GM12878 (cell line): ENCODE measurements at regions not wholly inside any gene's neighbourhood (a gene's known extent, or its start where the extent isn't known, plus 50 kb on each side); places are given as distances from the start of the nearest gene placed in this dataset.

Experiments
- ATAC-seq: fragments of 200-7000 bp; cut with Tn5 transposase; 3 replicates; pipeline ENCODE4 v1.9.1; 2020; ENCODE audit warnings: mild to moderate bottlenecking, moderate library complexity
- BruUV-seq: library from RNA; stranded (reverse); fragments of 400-500 nt; replicated peaks from 2 replicates; lab custom pipeline; 2021; lab: Mats Ljungman, UMichigan
- CTCF ChIA-PET: fragments of 300-600 bp; sonication (Branson Sonifier 250); formaldehyde crosslinking; extraction: SDS; loops from one replicate; lab custom pipeline; 2021; ENCODE audit warnings: inconsistent platforms; lab: Yijun Ruan, JAX
- POLR2A ChIA-PET: fragments of 350-600 bp; formaldehyde crosslinking; extraction: SDS; loops from one replicate; lab custom pipeline; 2021; ENCODE audit warnings: inconsistent platforms; lab: Charles Lee
- RAD21 ChIA-PET: fragments of 300-600 bp; sonication (Branson Sonifier 250); formaldehyde crosslinking; loops from one replicate; lab custom pipeline; 2023; ENCODE audit warnings: antibody characterized with exemption; ENCODE audit not compliant: unreplicated experiment; lab: Charles Lee
- SMC1A ChIA-PET: fragments of 300-600 bp; sonication (Branson Sonifier 250); formaldehyde crosslinking; loops from one replicate; lab custom pipeline; 2023; ENCODE audit not compliant: unreplicated experiment, uncharacterized antibody; lab: Charles Lee
- DNase-seq: peaks from one replicate; pipeline ENCODE4 v3.0.0-alpha.2; 2011; ENCODE audit warnings: low read depth, low spot score
- FAIRE-seq: peaks from 3 replicates; lab custom pipeline; 2011; peaks lifted over from hg19 to GRCh38; lab: Jason Lieb, UNC
- H2AFZ ChIP-seq: 2 replicates; pipeline ENCODE4 v1.6.0; 2011; ENCODE audit warnings: low read depth, low read length, control low read depth; ENCODE audit not compliant: control insufficient read depth
- H3K27ac ChIP-seq: 2 replicates; pipeline ENCODE4 v1.5.1; 2011; ENCODE audit warnings: control low read depth; ENCODE audit not compliant: control insufficient read depth, insufficient read depth
- H3K27me3 ChIP-seq, 2 experiments: replicated peaks in 1 of 2; 2 replicates each; pipeline versions ENCODE4 v1.6.0 to v1.6.1; 2011; ENCODE audit warnings: low read length in 1 of 2; ENCODE audit not compliant: control insufficient read depth in 2 of 2, insufficient read depth in 2 of 2
- H3K36me3 ChIP-seq, 2 experiments: 2 replicates each; pipeline ENCODE4 v1.5.1; 2011; ENCODE audit warnings: low read length in 1 of 2; ENCODE audit not compliant: control insufficient read depth in 2 of 2, insufficient read depth in 2 of 2
- H3K4me1 ChIP-seq: 2 replicates; pipeline ENCODE4 v1.6.1; 2011; ENCODE audit warnings: mild to moderate bottlenecking, low read length, moderate library complexity, mixed read lengths; ENCODE audit not compliant: control insufficient read depth, insufficient read depth
- H3K4me2 ChIP-seq: 2 replicates; pipeline ENCODE4 v1.6.0; 2011; ENCODE audit warnings: control low read depth; ENCODE audit not compliant: control insufficient read depth, insufficient read depth
- H3K4me3 ChIP-seq: fragments of 200-600 bp; sonication (generic); 2 replicates; pipeline ENCODE4 v1.5.1; 2016
- H3K79me2 ChIP-seq: 2 replicates; pipeline ENCODE4 v1.6.0; 2011; ENCODE audit warnings: low read length; ENCODE audit not compliant: control insufficient read depth, insufficient read depth
- H3K9ac ChIP-seq: 2 replicates; pipeline ENCODE4 v1.8.0; 2011; ENCODE audit warnings: low read length, control low read depth, mixed read lengths; ENCODE audit not compliant: control insufficient read depth, insufficient read depth
- H3K9me3 ChIP-seq: replicated peaks from 3 replicates; pipeline ENCODE4 v1.5.1; 2011; ENCODE audit warnings: mild to moderate bottlenecking, low read length; ENCODE audit not compliant: control insufficient read depth, insufficient read depth
- H4K20me1 ChIP-seq: 2 replicates; pipeline ENCODE4 v1.6.0; 2011; ENCODE audit not compliant: control insufficient read depth, insufficient read depth
- BMI1 ChIP-seq: fragments of 450-650 bp; IDR thresholded peaks from 2 replicates; pipeline ENCODE4 v1.6.1; 2016; ENCODE audit warnings: mild to moderate bottlenecking, moderate library complexity, borderline replicate concordance
- CHD1 ChIP-seq: IDR thresholded peaks from 2 replicates; pipeline ENCODE4 v1.6.1; 2012; ENCODE audit warnings: low read depth, low read length, improper control_type of control experiment
- CHD4 ChIP-seq: fragments of 200-600 bp; sonication (generic); IDR thresholded peaks from 2 replicates; pipeline ENCODE4 v1.6.1; 2016; ENCODE audit warnings: mild to moderate bottlenecking
- CREB1 ChIP-seq: IDR thresholded peaks from 2 replicates; pipeline ENCODE4 v1.6.1; 2012; ENCODE audit warnings: low read depth, mild to moderate bottlenecking, inconsistent platforms
- CREM ChIP-seq: IDR thresholded peaks from 2 replicates; pipeline ENCODE4 v1.6.1; 2014; ENCODE audit warnings: antibody characterized with exemption, low read depth
- ESRRA ChIP-seq: IDR thresholded peaks from 2 replicates; pipeline ENCODE4 v1.6.1; 2012; ENCODE audit warnings: mild to moderate bottlenecking, low read length, improper control_type of control experiment
- HDAC2 ChIP-seq: fragments of 200-600 bp; sonication (generic); IDR thresholded peaks from 2 replicates; pipeline ENCODE4 v1.6.1; 2017
- IRF4 ChIP-seq: IDR thresholded peaks from 2 replicates; pipeline ENCODE4 v1.6.1; 2011; ENCODE audit warnings: low read depth, low read length
- NR2C1 ChIP-seq: fragments of 450-650 bp; IDR thresholded peaks from 2 replicates; pipeline ENCODE4 v1.6.1; 2017; ENCODE audit warnings: antibody characterized with exemption, mild to moderate bottlenecking, moderate library complexity
- SIX5 ChIP-seq: IDR thresholded peaks from 2 replicates; pipeline ENCODE4 v1.6.1; 2011; ENCODE audit warnings: mild to moderate bottlenecking, low read depth, low read length, moderate library complexity; ENCODE audit not compliant: severe bottlenecking
- ZNF217 ChIP-seq: fragments of 450-650 bp; IDR thresholded peaks from 2 replicates; pipeline ENCODE4 v1.6.1; 2017; ENCODE audit warnings: antibody characterized with exemption, mild to moderate bottlenecking
- WGBS: methylation state at CpG from one replicate; pipeline ENCODE4 v1.1.6; 2016; ENCODE audit warnings: low lambda C conversion rate; ENCODE audit not compliant: insufficient replicate concordance, insufficient coverage; ENCODE audit errors: missing lambda C conversion rate; 5-methylcytosine and 5-hydroxymethylcytosine counted together
- in situ Hi-C: fragments of 300-500 bp; cut with MboI; formaldehyde crosslinking; loops from 9 replicates; pipeline ENCODE4 v1.14.3; 2018; ENCODE audit warnings: mixed read lengths
- intact Hi-C: fragments of 100-400 bp; cut with micrococcal nuclease; formaldehyde crosslinking; loops from one replicate; pipeline ENCODE4 v1.14.2; 2022; ENCODE audit not compliant: unreplicated experiment
- TF ChIP-seq, protein P1 (sequence below): fragments of 450-650 bp; IDR thresholded peaks from 2 replicates; pipeline ENCODE4 v1.6.1; 2014; ENCODE audit warnings: mild to moderate bottlenecking
- TF ChIP-seq, protein P2 (sequence below): IDR thresholded peaks from 2 replicates; pipeline ENCODE4 v1.6.1; 2011; ENCODE audit warnings: low read depth, low read length, improper control_type of control experiment, borderline replicate concordance
- TF ChIP-seq, protein P3 (sequence below): fragments of 450-650 bp; IDR thresholded peaks from 2 replicates; pipeline ENCODE4 v1.6.1; 2016; ENCODE audit warnings: mild to moderate bottlenecking
- TF ChIP-seq, protein P4 (sequence below): fragments of 450-650 bp; IDR thresholded peaks from 2 replicates; pipeline ENCODE4 v1.6.1; 2017; ENCODE audit warnings: mild to moderate bottlenecking, low read depth, inconsistent platforms; ENCODE audit not compliant: poor library complexity, severe bottlenecking

DNA sequence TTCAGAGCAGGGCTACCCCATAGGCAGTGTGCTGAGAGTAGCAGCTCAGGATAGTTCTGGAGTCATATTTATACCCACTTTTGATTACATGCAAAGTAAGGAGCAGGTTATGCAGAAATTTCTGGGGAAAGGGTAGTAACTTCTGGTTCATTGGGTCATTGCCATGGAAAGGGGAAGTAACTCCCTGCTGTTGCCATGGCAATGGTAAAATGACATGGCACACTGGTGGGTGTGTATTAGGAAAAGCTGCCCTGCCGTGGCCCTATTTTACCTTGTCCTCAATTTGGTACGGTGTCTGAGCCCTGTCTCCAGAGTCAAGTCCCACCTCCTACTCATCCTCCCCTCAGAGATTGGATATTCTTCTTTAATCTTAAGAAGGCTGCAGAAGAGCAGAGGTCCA lies 526.7 kb upstream of the TYRP1 start:
- ChIA-PET SMC1A (no interaction called here), POLR2A (interaction anchor here (0.6 kb wide), 1 partner anchor 266 kb away, joined by 3 read pairs; no protein-coding TSS in a partner anchor), RAD21 (no interaction called here), CTCF (no interaction called here)
- Histone ChIP-seq H3K4me1 (no peaks in the 10 kb centered on the region), H4K20me1 (no peaks in the 10 kb centered on the region), H2AFZ (no peak overlapping the region), H3K36me3 (no peaks in the 10 kb centered on the region), H3K27ac (no peak overlapping the region), H3K79me2 (no peaks in the 10 kb centered on the region), H3K4me3 (no peak overlapping the region), H3K27me3 (no peaks in the 10 kb centered on the region), H3K9ac (no peak overlapping the region), H3K9me3 (no peaks in the 10 kb centered on the region), H3K4me2 (no peak overlapping the region)
- FAIRE-seq (no peak), ATAC-seq (no peak), DNase-seq (no peak)
- intact Hi-C loops (no loop called here), in situ Hi-C loops (no loop called here)
- 11% methylated on average over 2 of the region's 2 CpGs for WGBS
- TF ChIP-seq CREM: no peak
- no peak for TF ChIP-seq ESRRA
- TF ChIP-seq, protein P1, sequence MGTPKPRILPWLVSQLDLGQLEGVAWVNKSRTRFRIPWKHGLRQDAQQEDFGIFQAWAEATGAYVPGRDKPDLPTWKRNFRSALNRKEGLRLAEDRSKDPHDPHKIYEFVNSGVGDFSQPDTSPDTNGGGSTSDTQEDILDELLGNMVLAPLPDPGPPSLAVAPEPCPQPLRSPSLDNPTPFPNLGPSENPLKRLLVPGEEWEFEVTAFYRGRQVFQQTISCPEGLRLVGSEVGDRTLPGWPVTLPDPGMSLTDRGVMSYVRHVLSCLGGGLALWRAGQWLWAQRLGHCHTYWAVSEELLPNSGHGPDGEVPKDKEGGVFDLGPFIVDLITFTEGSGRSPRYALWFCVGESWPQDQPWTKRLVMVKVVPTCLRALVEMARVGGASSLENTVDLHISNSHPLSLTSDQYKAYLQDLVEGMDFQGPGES: no peak
- TF ChIP-seq HDAC2: no peak
- TF ChIP-seq, protein P2, sequence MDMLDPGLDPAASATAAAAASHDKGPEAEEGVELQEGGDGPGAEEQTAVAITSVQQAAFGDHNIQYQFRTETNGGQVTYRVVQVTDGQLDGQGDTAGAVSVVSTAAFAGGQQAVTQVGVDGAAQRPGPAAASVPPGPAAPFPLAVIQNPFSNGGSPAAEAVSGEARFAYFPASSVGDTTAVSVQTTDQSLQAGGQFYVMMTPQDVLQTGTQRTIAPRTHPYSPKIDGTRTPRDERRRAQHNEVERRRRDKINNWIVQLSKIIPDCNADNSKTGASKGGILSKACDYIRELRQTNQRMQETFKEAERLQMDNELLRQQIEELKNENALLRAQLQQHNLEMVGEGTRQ: no peak
- no peak for TF ChIP-seq ZNF217
- TF ChIP-seq SIX5: no peak
- BruUV-seq: no TSS peak

DNA sequence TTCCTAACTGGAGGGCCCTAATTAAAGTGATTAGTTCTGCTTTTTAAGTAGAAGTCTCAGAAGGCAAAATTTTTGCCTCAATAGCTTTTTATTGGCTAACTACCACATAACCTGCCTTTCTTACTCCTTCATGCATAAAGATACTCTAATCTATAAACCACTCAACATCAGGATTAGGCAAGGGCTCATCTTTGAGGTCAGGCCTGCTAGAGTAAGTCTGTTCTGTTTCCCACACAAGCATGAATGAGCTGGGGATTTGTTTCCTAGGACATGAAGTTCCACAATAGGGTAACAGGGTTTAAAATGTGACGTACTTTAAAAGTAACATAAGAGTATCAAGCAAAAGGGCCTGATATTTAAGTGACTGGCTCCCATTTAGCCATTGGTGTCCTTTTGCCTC lies 522.7 kb upstream of the TYRP1 start:
- Histone ChIP-seq H3K27ac (no peak overlapping the region), H3K4me2 (no peak overlapping the region), H4K20me1 (no peaks in the 10 kb centered on the region), H2AFZ (no peak overlapping the region), H3K36me3 (no peaks in the 10 kb centered on the region), H3K9me3 (no peaks in the 10 kb centered on the region), H3K9ac (no peak overlapping the region), H3K4me3 (no peak overlapping the region), H3K27me3 (no peaks in the 10 kb centered on the region), H3K79me2 (no peaks in the 10 kb centered on the region), H3K4me1 (no peaks in the 10 kb centered on the region)
- ChIA-PET POLR2A (no interaction called here), SMC1A (interaction anchor here (0.6 kb wide), 1 partner anchor 304 kb away, joined by 4 read pairs; no protein-coding TSS in a partner anchor), CTCF (no interaction called here), RAD21 (no interaction called here)
- FAIRE-seq: no peak
- DNase-seq: no peak
- intact Hi-C loops: no loop called here
- ATAC-seq: no peak
- 0% methylated on average over 1 of the region's 1 CpG for WGBS
- no TSS peak for BruUV-seq
- in situ Hi-C loops: no loop called here
- TF ChIP-seq IRF4 (no peak), CHD4 (no peak), NR2C1 (no peak), BMI1 (no peak), CHD1 (no peak), CREB1 (no peak)
- TF ChIP-seq, protein P3, sequence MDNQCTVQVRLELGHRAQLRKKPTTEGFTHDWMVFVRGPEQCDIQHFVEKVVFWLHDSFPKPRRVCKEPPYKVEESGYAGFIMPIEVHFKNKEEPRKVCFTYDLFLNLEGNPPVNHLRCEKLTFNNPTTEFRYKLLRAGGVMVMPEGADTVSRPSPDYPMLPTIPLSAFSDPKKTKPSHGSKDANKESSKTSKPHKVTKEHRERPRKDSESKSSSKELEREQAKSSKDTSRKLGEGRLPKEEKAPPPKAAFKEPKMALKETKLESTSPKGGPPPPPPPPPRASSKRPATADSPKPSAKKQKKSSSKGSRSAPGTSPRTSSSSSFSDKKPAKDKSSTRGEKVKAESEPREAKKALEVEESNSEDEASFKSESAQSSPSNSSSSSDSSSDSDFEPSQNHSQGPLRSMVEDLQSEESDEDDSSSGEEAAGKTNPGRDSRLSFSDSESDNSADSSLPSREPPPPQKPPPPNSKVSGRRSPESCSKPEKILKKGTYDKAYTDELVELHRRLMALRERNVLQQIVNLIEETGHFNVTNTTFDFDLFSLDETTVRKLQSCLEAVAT: no peak
- TF ChIP-seq, protein P4, sequence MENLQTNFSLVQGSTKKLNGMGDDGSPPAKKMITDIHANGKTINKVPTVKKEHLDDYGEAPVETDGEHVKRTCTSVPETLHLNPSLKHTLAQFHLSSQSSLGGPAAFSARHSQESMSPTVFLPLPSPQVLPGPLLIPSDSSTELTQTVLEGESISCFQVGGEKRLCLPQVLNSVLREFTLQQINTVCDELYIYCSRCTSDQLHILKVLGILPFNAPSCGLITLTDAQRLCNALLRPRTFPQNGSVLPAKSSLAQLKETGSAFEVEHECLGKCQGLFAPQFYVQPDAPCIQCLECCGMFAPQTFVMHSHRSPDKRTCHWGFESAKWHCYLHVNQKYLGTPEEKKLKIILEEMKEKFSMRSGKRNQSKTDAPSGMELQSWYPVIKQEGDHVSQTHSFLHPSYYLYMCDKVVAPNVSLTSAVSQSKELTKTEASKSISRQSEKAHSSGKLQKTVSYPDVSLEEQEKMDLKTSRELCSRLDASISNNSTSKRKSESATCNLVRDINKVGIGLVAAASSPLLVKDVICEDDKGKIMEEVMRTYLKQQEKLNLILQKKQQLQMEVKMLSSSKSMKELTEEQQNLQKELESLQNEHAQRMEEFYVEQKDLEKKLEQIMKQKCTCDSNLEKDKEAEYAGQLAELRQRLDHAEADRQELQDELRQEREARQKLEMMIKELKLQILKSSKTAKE: no peak
